Uterus (tissue), 3 donors: ENCODE measurements at regions not wholly inside any gene's neighbourhood (a gene's known extent, or its start where the extent isn't known, plus 50 kb on each side); places are given as distances from the start of the nearest gene placed in this dataset.

Source experiments
- DNase-seq, 2 donors: peaks; one replicate each; pipeline ENCODE4 v3.0.0-alpha.2; 2019 to 2020
- H3K27ac ChIP-seq, 2 donors: fragments of 200-600 bp; sonication (generic); 1 replicate in 1 of 2; 2 replicates in 1 of 2; pipeline ENCODE4 v1.5.1; 2016 to 2018
- H3K27me3 ChIP-seq, 2 donors: fragments of 200-600 bp; sonication (generic); one replicate each; pipeline ENCODE4 v1.5.1; 2018 to 2019; ENCODE audit warnings: control low read depth in 1 of 2
- H3K36me3 ChIP-seq, 2 donors: fragments of 200-600 bp; sonication (generic); one replicate each; pipeline ENCODE4 v1.5.1; 2019; ENCODE audit warnings: control low read depth in 1 of 2
- H3K4me1 ChIP-seq, 2 donors: fragments of 200-600 bp; sonication (generic); one replicate each; pipeline ENCODE4 v1.5.1; 2018 to 2019; ENCODE audit warnings: control low read depth in 1 of 2
- H3K4me3 ChIP-seq, 2 donors: fragments of 200-600 bp; sonication (generic); 1 replicate in 1 of 2; 2 replicates in 1 of 2; pipeline ENCODE4 v1.5.1; 2018 to 2019; ENCODE audit warnings: mild to moderate bottlenecking in 1 of 2
- H3K9me3 ChIP-seq, 2 donors: fragments of 200-600 bp; sonication (generic); one replicate each; pipeline ENCODE4 v1.5.1; 2019; ENCODE audit warnings: control low read depth in 1 of 2
- CTCF ChIP-seq, 4 experiments: fragments of 200-600 bp in 2 of 4; fragments of 450-650 bp in 2 of 4; sonication (generic) in 2 of 4; IDR thresholded peaks; one replicate each; pipeline ENCODE4 v1.5.1; 2016 to 2019; ENCODE audit warnings: antibody characterized with exemption in 4 of 4, mild to moderate bottlenecking in 2 of 4, moderate library complexity in 1 of 4
- POLR2A ChIP-seq, 2 donors: fragments of 450-650 bp; IDR thresholded peaks; one replicate each; pipeline ENCODE4 v1.6.1; 2016; ENCODE audit warnings: antibody characterized with exemption in 2 of 2, mild to moderate bottlenecking in 1 of 2, moderate library complexity in 1 of 2
- intact Hi-C: fragments of 100-400 bp; cut with DNase I; formaldehyde crosslinking; loops from one replicate; pipeline ENCODE4 v1.15.1; 2023; ENCODE audit warnings: low total_unique reads
- donor health status: DM: yes; HTN: yes; CAD: no.

DNA sequence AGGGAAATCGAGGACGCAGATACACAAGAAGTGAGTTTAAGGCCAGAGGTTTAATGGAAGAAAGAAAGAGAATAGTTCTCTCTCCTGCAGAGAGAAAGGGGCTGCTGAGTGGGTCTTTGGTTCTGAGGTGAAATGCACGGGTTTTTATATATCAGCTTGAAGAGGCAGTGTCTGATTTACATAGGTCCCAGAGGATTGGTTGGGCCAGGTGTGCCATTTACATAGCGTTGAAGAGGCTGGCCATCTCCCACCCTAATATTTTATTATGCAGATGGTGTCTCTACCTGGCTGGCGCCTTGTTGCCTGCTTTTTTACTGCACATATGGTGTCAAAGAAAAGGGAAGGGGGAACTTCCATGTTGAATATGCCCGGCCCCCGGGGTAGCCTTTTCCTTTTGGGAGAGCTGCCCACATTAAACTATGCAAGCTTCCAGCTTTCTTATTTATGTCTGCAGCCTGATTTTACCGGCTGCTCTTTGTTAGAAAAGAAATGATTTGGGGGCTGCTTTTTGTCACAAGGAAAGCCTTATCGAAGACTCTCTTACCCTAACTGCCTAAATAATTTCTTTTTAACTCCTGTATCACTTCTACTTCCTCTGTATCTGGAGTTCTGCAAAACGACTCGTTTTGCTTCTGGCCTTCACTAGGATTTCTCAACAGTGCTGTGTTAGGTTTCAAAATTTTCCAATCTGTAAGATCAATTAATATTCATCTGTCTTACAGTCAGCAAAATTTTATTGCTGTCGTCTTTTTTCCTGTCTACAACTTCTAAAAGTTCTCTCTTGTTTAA, 268.5 kb downstream of the B3GLCT start:
- Histone ChIP-seq H3K27ac (no peak overlapping the region), H3K27me3 (no peaks in the 10 kb centered on the region), H3K4me1 (no peaks in the 10 kb centered on the region), H3K9me3 (no peaks in the 10 kb centered on the region), H3K36me3 (no peaks in the 10 kb centered on the region), H3K4me3 (no peak overlapping the region)
- intact Hi-C loops = no loop called here
- no peak for DNase-seq
- TF ChIP-seq POLR2A (IDR thresholded peaks at IDR 0.05) = no peak

DNA sequence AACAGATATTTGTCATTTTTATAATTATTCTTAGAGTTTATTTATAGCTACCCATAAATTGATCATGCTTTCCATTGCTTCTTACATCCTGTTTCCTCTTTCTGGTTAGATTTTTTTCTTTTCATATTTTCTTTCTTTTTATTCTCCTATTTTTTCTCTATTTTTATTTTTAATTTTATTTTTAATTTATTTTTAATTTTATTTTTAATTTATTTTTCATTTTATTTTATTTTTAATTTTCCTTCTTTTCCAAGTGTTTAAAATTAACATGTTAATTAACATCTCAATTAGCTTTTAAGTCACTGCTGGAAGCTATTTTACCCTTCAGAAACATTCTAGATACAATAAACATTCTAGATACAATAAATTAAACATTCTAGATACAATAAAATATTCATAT, 269.6 kb downstream of the B3GLCT start:
- no peaks in the 10 kb centered on the region for H3K36me3 ChIP-seq
- H3K27me3 ChIP-seq = no peaks in the 10 kb centered on the region
- H3K4me3 ChIP-seq = no peak overlapping the region
- no peaks in the 10 kb centered on the region for H3K4me1 ChIP-seq
- no peaks in the 10 kb centered on the region for H3K9me3 ChIP-seq
- intact Hi-C loops = no loop called here
- no peak for DNase-seq
- TF ChIP-seq POLR2A (IDR thresholded peaks at IDR 0.05) (no peak), CTCF (IDR thresholded peaks at IDR 0.05) (no peak)
- no peak overlapping the region for H3K27ac ChIP-seq

DNA sequence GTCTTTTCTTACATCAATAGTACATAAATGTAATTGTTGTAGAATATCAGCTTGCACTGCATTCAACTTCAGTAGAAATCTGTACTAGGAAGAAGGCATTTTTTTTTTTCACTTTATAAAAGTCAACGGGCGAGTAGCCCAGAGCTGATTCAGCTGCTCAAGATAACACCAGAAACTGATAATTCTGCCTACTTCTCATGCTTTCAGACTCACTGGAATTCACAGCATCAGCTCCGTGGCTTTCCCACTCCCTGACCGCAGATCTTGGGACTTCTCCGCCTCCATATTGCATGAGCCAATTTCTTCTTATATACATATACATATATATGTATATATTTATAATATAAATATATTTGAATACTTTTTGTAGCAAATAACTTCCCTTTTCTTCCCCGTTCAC, 263.1 kb upstream of the RXFP2 start:
- H3K4me1 ChIP-seq = no peaks in the 10 kb centered on the region
- H3K27me3 ChIP-seq = no peaks in the 10 kb centered on the region
- intact Hi-C loops = no loop called here
- TF ChIP-seq POLR2A (IDR thresholded peaks at IDR 0.05) = no peak
- no peak for TF ChIP-seq CTCF (IDR thresholded peaks at IDR 0.05)
- H3K4me3 ChIP-seq = no peak overlapping the region
- DNase-seq = peak in 1 of 2 donors; percentile 16
- no peaks in the 10 kb centered on the region for H3K36me3 ChIP-seq
- H3K9me3 ChIP-seq = no peaks in the 10 kb centered on the region
- H3K27ac ChIP-seq = no peak overlapping the region

- no peaks in the 10 kb centered on the region for H3K4me1 ChIP-seq
- H3K4me3 ChIP-seq = no peak overlapping the region
- no peak overlapping the region for H3K27ac ChIP-seq
- H3K27me3 ChIP-seq = no peaks in the 10 kb centered on the region
- H3K36me3 ChIP-seq = no peaks in the 10 kb centered on the region
- H3K9me3 ChIP-seq = no peaks in the 10 kb centered on the region
- intact Hi-C loops = no loop called here
- TF ChIP-seq POLR2A (IDR thresholded peaks at IDR 0.05) (no peak), CTCF (IDR thresholded peaks at IDR 0.05) (peak in 1 of 4 experiments; percentile 13)
- DNase-seq = no peak
Measured at GRCh38 chr13:31476753-31477152, 262.6 kb upstream of the RXFP2 start.

DNA sequence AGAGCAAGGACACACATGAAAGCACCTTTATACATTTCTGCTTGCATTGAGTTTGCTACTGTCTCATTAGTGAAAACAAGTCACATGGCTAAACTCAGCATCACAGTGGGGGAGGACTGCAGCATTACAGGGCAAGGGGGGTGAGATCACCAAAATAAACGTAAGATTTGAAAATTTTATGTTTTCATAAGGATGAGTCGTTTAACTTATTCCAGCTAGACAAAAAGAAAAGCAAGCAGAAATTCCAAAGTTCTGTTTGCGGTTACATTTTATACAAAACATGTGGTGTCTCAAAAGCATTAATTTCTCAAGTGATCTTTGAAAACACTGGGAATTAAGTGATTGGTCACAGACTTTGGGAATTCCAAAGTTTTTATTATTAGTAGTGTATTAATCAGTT, 261.4 kb upstream of the RXFP2 start:
- H3K9me3 ChIP-seq = no peaks in the 10 kb centered on the region
- TF ChIP-seq CTCF (IDR thresholded peaks at IDR 0.05) (no peak), POLR2A (IDR thresholded peaks at IDR 0.05) (no peak)
- H3K27ac ChIP-seq = no peak overlapping the region
- no peak overlapping the region for H3K4me3 ChIP-seq
- DNase-seq = no peak
- H3K36me3 ChIP-seq = no peaks in the 10 kb centered on the region
- H3K27me3 ChIP-seq = no peaks in the 10 kb centered on the region
- H3K4me1 ChIP-seq = no peaks in the 10 kb centered on the region
- intact Hi-C loops = no loop called here
